ENCODE measurements at regions not wholly inside any gene's neighbourhood (a gene's known extent, or its start where the extent isn't known, plus 50 kb on each side); places are given as distances from the start of the nearest gene placed in this dataset.

GRCh38 chr2:193668557-193669323 is 1474.0 kb upstream of the TMEFF2 start:
- DNase-seq, result no peak

- DNase-seq, result no peak
Measured at GRCh38 chr2:193627927-193628272, 1433.2 kb upstream of the TMEFF2 start.

GRCh38 chr2:193627187-193627926 is 1432.6 kb upstream of the TMEFF2 start:
- DNase-seq, result no peak

GRCh38 chr2:193608451-193608850 is 1413.7 kb upstream of the TMEFF2 start:
- DNase-seq, result no peak

GRCh38 chr2:193590831-193591230 is 1396.1 kb upstream of the TMEFF2 start:
- no peak for DNase-seq

- DNase-seq, result peak; percentile 40
Measured at GRCh38 chr2:193584522-193584938, 1389.8 kb upstream of the TMEFF2 start.

GRCh38 chr2:193583638-193584400 is 1389.1 kb upstream of the TMEFF2 start:
- peak; percentile 20 for DNase-seq

GRCh38 chr2:193581807-193582206 is 1387.1 kb upstream of the TMEFF2 start:
- no peak for DNase-seq

- DNase-seq, result no peak
Measured at GRCh38 chr2:193580176-193580950, 1385.6 kb upstream of the TMEFF2 start.

- DNase-seq, result no peak
Measured at GRCh38 chr2:193566886-193567285, 1372.2 kb upstream of the TMEFF2 start.

- DNase-seq, result peak; percentile 0
Measured at GRCh38 chr2:193566276-193566675, 1371.5 kb upstream of the TMEFF2 start.

- no peak for DNase-seq
Measured at GRCh38 chr2:193562031-193562430, 1367.3 kb upstream of the TMEFF2 start.

- no peak for DNase-seq
Measured at GRCh38 chr2:193561054-193561453, 1366.3 kb upstream of the TMEFF2 start.

- peak; percentile 6 for DNase-seq
Measured at GRCh38 chr2:193556766-193557470, 1362.2 kb upstream of the TMEFF2 start.

- peak; percentile 2 for DNase-seq
Measured at GRCh38 chr2:193549661-193550060, 1354.9 kb upstream of the TMEFF2 start.

- no peak for DNase-seq
Measured at GRCh38 chr2:193542762-193543161, 1348.0 kb upstream of the TMEFF2 start.

- no peak for DNase-seq
Measured at GRCh38 chr2:193539188-193539587, 1344.5 kb upstream of the TMEFF2 start.

- DNase-seq, result no peak
Measured at GRCh38 chr2:193538061-193538460, 1343.3 kb upstream of the TMEFF2 start.

GRCh38 chr2:193537531-193537930 is 1342.8 kb upstream of the TMEFF2 start:
- DNase-seq, result no peak

GRCh38 chr2:193528458-193528857 is 1333.7 kb upstream of the TMEFF2 start:
- DNase-seq, result no peak

- no peak for DNase-seq
Measured at GRCh38 chr2:193527146-193527545, 1332.4 kb upstream of the TMEFF2 start.

GRCh38 chr2:193523662-193524061 is 1328.9 kb upstream of the TMEFF2 start:
- peak; percentile 29 for DNase-seq

Data from fibroblast of skin of back (primary cell).